Liver (tissue), 8 donors: ENCODE measurements at regions not wholly inside any gene's neighbourhood (a gene's known extent, or its start where the extent isn't known, plus 50 kb on each side); places are given as distances from the start of the nearest gene placed in this dataset.

Experiments
- DNase-seq: peaks from one replicate; pipeline ENCODE4 v3.0.0-alpha.2; 2017; ENCODE audit warnings: low spot score
- H3K27ac ChIP-seq, 2 donors: one replicate each; pipeline ENCODE4 v1.7.0; 2013; ENCODE audit warnings: inconsistent platforms in 2 of 2, low read length in 2 of 2, control low read depth in 1 of 2, low read depth in 1 of 2, mild to moderate bottlenecking in 1 of 2
- H3K27me3 ChIP-seq, 4 donors: one replicate each; pipeline versions ENCODE4 v1.6.1 to v1.7.0; 2013; ENCODE audit warnings: low read length in 3 of 4, inconsistent platforms in 1 of 4, mild to moderate bottlenecking in 1 of 4, moderate library complexity in 1 of 4; ENCODE audit not compliant: control insufficient read depth in 4 of 4, insufficient read depth in 4 of 4
- H3K36me3 ChIP-seq, 4 donors: one replicate each; pipeline versions ENCODE4 v1.6.1 to v1.7.0; 2013; ENCODE audit warnings: low read length in 3 of 4, mild to moderate bottlenecking in 3 of 4, low read depth in 1 of 4, moderate library complexity in 1 of 4; ENCODE audit not compliant: control insufficient read depth in 4 of 4, insufficient read depth in 3 of 4
- H3K4me1 ChIP-seq, 4 donors: one replicate each; pipeline versions ENCODE4 v1.6.1 to v1.7.0; 2013; ENCODE audit warnings: low read length in 3 of 4, mild to moderate bottlenecking in 3 of 4, moderate library complexity in 1 of 4; ENCODE audit not compliant: control insufficient read depth in 4 of 4, insufficient read depth in 4 of 4
- H3K4me3 ChIP-seq, 3 donors: one replicate each; pipeline versions ENCODE4 v1.6.1 to v1.7.0; 2013; ENCODE audit warnings: low read length in 3 of 3, control low read depth in 1 of 3, low read depth in 1 of 3, mild to moderate bottlenecking in 1 of 3
- H3K9ac ChIP-seq, 2 donors: one replicate each; pipeline ENCODE4 v1.7.0; 2013; ENCODE audit warnings: low read length in 2 of 2, mild to moderate bottlenecking in 2 of 2, moderate library complexity in 2 of 2, control low read depth in 1 of 2, low read depth in 1 of 2
- H3K9me3 ChIP-seq, 4 donors: one replicate each; pipeline versions ENCODE4 v1.6.1 to v1.7.0; 2013; ENCODE audit warnings: low read length in 3 of 4; ENCODE audit not compliant: control insufficient read depth in 4 of 4
- EGR1 ChIP-seq, 2 donors: IDR thresholded peaks; 2 replicates each; pipeline ENCODE4 v1.6.1; 2016 to 2018; ENCODE audit warnings: antibody characterized with exemption in 2 of 2, low read depth in 2 of 2
- FOXA1 ChIP-seq: IDR thresholded peaks from 2 replicates; pipeline ENCODE4 v1.6.1; 2016; ENCODE audit warnings: antibody characterized with exemption
- FOXA2 ChIP-seq: IDR thresholded peaks from 2 replicates; pipeline ENCODE4 v1.6.1; 2016; ENCODE audit warnings: antibody characterized with exemption
- GABPA ChIP-seq, 2 donors: IDR thresholded peaks in 1 of 2; conservative IDR thresholded peaks in 1 of 2; 2 replicates each; pipeline ENCODE4 v1.6.1; 2016; ENCODE audit warnings: antibody characterized with exemption in 2 of 2, mild to moderate bottlenecking in 1 of 2, moderate library complexity in 1 of 2
- HNF4G ChIP-seq: IDR thresholded peaks from 2 replicates; pipeline ENCODE4 v1.6.1; 2016; ENCODE audit warnings: antibody characterized with exemption
- NR2F2 ChIP-seq: IDR thresholded peaks from 2 replicates; pipeline ENCODE4 v1.6.1; 2016; ENCODE audit warnings: antibody characterized with exemption
- RAD21 ChIP-seq, 2 donors: IDR thresholded peaks; 2 replicates each; pipeline ENCODE4 v1.6.1; 2016; ENCODE audit warnings: antibody characterized with exemption in 2 of 2, mild to moderate bottlenecking in 2 of 2
- RXRA ChIP-seq, 2 donors: IDR thresholded peaks; 2 replicates each; pipeline ENCODE4 v1.6.1; 2017 to 2018; ENCODE audit warnings: antibody characterized with exemption in 2 of 2, mild to moderate bottlenecking in 1 of 2
- SP1 ChIP-seq: IDR thresholded peaks from 2 replicates; pipeline ENCODE4 v1.6.1; 2018; ENCODE audit warnings: antibody characterized with exemption, mild to moderate bottlenecking
- TAF1 ChIP-seq: conservative IDR thresholded peaks from 2 replicates; pipeline ENCODE4 v1.6.1; 2016; ENCODE audit warnings: antibody characterized with exemption, mild to moderate bottlenecking
- YY1 ChIP-seq: IDR thresholded peaks from 2 replicates; pipeline ENCODE4 v1.6.1; 2016; ENCODE audit warnings: antibody characterized with exemption, mild to moderate bottlenecking
- WGBS: extraction: QIAGEN DNeasy Blood & Tissue Kit; methylation state at CpG from one replicate; pipeline ENCODE4 v1.1.7; 2013; 5-methylcytosine and 5-hydroxymethylcytosine counted together
- TF ChIP-seq, protein P1 (sequence below): fragments of 150-350 bp; IDR thresholded peaks from 2 replicates; pipeline ENCODE4 v1.5.1; 2017; ENCODE audit warnings: improper control_type of control experiment, low read depth, low read length; ENCODE audit not compliant: missing input control
- TF ChIP-seq, protein P2 (sequence below): IDR thresholded peaks from 2 replicates; pipeline ENCODE4 v1.6.1; 2016; ENCODE audit warnings: antibody characterized with exemption
- TF ChIP-seq, protein P3 (sequence below): IDR thresholded peaks from 2 replicates; pipeline ENCODE4 v1.6.1; 2016; ENCODE audit warnings: antibody characterized with exemption
- TF ChIP-seq, protein P4 (sequence below): IDR thresholded peaks from 2 replicates; pipeline ENCODE4 v1.6.1; 2016; ENCODE audit warnings: antibody characterized with exemption
- TF ChIP-seq, protein P5 (sequence below): IDR thresholded peaks from 2 replicates; pipeline ENCODE4 v1.6.1; 2016; ENCODE audit warnings: antibody characterized with exemption, mild to moderate bottlenecking
- donor health status: healthy.
- donor health status: healthy.
- donor health status: healthy.
- donor health status: healthy.
- donor health status: healthy.

DNA sequence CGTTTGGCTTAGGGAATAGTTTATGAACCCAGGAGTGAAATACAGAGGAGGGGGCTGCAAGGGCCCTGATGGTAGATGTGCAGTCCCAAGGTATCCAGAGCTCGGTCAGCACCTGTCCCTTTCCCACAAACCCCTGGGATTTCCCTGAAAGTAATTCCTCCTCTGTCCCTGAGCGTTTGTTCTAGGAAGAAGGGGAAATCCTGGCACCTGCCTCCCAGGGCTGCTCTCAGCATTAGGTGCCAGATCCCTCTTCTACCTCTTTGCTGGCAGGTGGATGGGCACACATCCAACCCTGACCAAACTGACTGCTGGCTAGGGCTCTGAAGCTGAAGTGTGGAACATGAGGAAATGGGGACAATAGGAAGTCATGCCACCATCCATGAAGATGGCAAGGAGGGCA, 824.0 kb downstream of the SLC4A3 start:
- Histone ChIP-seq H3K9ac (no peak overlapping the region), H3K27ac (no peak overlapping the region), H3K4me3 (no peak overlapping the region), H3K36me3 (no peaks in the 10 kb centered on the region), H3K9me3 (no peaks in the 10 kb centered on the region), H3K4me1 (no peaks in the 10 kb centered on the region), H3K27me3 (peaks cover 0 to 3% (median 0%) of the 10 kb centered on the region in 4 donors)
- TF ChIP-seq YY1 (no peak), FOXA1 (no peak), RXRA (IDR thresholded peaks at IDR 0.05) (no peak), TAF1 (no peak), EGR1 (IDR thresholded peaks at IDR 0.05; ENCODE audit: low read depth in 2 of 2) (no peak), RAD21 (IDR thresholded peaks at IDR 0.05) (no peak), NR2F2 (no peak), HNF4G (no peak), SP1 (no peak)
- TF ChIP-seq, protein P1, sequence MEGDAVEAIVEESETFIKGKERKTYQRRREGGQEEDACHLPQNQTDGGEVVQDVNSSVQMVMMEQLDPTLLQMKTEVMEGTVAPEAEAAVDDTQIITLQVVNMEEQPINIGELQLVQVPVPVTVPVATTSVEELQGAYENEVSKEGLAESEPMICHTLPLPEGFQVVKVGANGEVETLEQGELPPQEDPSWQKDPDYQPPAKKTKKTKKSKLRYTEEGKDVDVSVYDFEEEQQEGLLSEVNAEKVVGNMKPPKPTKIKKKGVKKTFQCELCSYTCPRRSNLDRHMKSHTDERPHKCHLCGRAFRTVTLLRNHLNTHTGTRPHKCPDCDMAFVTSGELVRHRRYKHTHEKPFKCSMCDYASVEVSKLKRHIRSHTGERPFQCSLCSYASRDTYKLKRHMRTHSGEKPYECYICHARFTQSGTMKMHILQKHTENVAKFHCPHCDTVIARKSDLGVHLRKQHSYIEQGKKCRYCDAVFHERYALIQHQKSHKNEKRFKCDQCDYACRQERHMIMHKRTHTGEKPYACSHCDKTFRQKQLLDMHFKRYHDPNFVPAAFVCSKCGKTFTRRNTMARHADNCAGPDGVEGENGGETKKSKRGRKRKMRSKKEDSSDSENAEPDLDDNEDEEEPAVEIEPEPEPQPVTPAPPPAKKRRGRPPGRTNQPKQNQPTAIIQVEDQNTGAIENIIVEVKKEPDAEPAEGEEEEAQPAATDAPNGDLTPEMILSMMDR, result no peak
- TF ChIP-seq, protein P2, sequence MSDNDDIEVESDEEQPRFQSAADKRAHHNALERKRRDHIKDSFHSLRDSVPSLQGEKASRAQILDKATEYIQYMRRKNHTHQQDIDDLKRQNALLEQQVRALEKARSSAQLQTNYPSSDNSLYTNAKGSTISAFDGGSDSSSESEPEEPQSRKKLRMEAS, result no peak
- TF ChIP-seq, protein P3, sequence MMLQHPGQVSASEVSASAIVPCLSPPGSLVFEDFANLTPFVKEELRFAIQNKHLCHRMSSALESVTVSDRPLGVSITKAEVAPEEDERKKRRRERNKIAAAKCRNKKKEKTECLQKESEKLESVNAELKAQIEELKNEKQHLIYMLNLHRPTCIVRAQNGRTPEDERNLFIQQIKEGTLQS, result no peak
- TF ChIP-seq, protein P4, sequence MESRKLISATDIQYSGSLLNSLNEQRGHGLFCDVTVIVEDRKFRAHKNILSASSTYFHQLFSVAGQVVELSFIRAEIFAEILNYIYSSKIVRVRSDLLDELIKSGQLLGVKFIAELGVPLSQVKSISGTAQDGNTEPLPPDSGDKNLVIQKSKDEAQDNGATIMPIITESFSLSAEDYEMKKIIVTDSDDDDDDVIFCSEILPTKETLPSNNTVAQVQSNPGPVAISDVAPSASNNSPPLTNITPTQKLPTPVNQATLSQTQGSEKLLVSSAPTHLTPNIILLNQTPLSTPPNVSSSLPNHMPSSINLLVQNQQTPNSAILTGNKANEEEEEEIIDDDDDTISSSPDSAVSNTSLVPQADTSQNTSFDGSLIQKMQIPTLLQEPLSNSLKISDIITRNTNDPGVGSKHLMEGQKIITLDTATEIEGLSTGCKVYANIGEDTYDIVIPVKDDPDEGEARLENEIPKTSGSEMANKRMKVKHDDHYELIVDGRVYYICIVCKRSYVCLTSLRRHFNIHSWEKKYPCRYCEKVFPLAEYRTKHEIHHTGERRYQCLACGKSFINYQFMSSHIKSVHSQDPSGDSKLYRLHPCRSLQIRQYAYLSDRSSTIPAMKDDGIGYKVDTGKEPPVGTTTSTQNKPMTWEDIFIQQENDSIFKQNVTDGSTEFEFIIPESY, result no peak
- TF ChIP-seq, protein P5, sequence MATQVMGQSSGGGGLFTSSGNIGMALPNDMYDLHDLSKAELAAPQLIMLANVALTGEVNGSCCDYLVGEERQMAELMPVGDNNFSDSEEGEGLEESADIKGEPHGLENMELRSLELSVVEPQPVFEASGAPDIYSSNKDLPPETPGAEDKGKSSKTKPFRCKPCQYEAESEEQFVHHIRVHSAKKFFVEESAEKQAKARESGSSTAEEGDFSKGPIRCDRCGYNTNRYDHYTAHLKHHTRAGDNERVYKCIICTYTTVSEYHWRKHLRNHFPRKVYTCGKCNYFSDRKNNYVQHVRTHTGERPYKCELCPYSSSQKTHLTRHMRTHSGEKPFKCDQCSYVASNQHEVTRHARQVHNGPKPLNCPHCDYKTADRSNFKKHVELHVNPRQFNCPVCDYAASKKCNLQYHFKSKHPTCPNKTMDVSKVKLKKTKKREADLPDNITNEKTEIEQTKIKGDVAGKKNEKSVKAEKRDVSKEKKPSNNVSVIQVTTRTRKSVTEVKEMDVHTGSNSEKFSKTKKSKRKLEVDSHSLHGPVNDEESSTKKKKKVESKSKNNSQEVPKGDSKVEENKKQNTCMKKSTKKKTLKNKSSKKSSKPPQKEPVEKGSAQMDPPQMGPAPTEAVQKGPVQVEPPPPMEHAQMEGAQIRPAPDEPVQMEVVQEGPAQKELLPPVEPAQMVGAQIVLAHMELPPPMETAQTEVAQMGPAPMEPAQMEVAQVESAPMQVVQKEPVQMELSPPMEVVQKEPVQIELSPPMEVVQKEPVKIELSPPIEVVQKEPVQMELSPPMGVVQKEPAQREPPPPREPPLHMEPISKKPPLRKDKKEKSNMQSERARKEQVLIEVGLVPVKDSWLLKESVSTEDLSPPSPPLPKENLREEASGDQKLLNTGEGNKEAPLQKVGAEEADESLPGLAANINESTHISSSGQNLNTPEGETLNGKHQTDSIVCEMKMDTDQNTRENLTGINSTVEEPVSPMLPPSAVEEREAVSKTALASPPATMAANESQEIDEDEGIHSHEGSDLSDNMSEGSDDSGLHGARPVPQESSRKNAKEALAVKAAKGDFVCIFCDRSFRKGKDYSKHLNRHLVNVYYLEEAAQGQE, result no peak
- 68% methylated on average over 3 of the region's 3 CpGs for WGBS
- DNase-seq, result no peak

DNA sequence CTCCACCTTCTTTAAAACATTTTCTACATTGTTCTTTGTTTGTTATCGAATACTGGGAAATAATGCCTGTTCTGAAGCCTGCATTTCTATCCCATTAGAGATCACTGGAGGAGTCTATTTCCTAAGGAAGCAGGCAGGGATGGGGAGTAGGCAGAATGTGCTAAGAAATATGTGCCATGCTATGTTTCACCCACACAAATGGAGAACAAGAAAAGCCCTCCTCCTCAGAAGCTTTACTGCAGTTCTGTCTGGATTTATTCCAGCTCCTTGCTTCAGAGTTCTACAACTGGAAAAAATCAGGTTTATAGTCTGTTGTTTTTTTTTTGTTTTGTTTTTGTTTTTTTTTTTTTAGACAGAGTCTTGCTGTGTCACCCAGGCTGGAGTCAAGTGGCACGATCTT, 825.1 kb downstream of the SLC4A3 start:
- Histone ChIP-seq H3K9ac (no peak overlapping the region), H3K36me3 (no peaks in the 10 kb centered on the region), H3K27ac (no peak overlapping the region), H3K4me1 (no peaks in the 10 kb centered on the region), H3K4me3 (no peak overlapping the region), H3K9me3 (no peaks in the 10 kb centered on the region), H3K27me3 (peaks cover 0 to 3% (median 0%) of the 10 kb centered on the region in 4 donors)
- DNase-seq, result no peak
- 76% methylated on average over 2 of the region's 2 CpGs for WGBS
- TF ChIP-seq, protein P4, result no peak
- TF ChIP-seq TAF1, result no peak
- TF ChIP-seq, protein P5, result no peak
- TF ChIP-seq GABPA (IDR thresholded peaks at IDR 0.05 in 1 of 2, conservative IDR thresholded peaks at IDR 0.05 in 1 of 2), result no peak
- no peak for TF ChIP-seq FOXA2
- no peak for TF ChIP-seq FOXA1
- TF ChIP-seq SP1, result no peak
- TF ChIP-seq YY1, result no peak
- no peak for TF ChIP-seq EGR1 (IDR thresholded peaks at IDR 0.05; ENCODE audit: low read depth in 2 of 2)
- TF ChIP-seq, protein P1, result no peak
